ENCODE measurements at regions not wholly inside any gene's neighbourhood (a gene's known extent, or its start where the extent isn't known, plus 50 kb on each side); places are given as distances from the start of the nearest gene placed in this dataset.

- TF ChIP-seq CTCF (IDR thresholded peaks at IDR 0.05; ENCODE audit: insufficient read depth, low read length, severe bottlenecking), result no peak
- DNase-seq (ENCODE audit: low read depth) (no peak), FAIRE-seq (peak; percentile 92)
- Histone ChIP-seq H3K36me3 (ENCODE audit: control insufficient read depth, insufficient read depth, low read length) (no peaks in the 10 kb centered on the region), H3K4me3 (ENCODE audit: low read depth, low read length) (no peak overlapping the region), H3K27me3 (ENCODE audit: control insufficient read depth, insufficient read depth, low read length) (no peaks in the 10 kb centered on the region)
Measured at GRCh38 chr16:73251608-73252007, 203.7 kb upstream of the ZFHX3 start.

- TF ChIP-seq CTCF (IDR thresholded peaks at IDR 0.05; ENCODE audit: insufficient read depth, low read length, severe bottlenecking), result no peak
- no peak for FAIRE-seq
- Histone ChIP-seq H3K4me3 (ENCODE audit: low read depth, low read length) (no peak overlapping the region), H3K36me3 (ENCODE audit: control insufficient read depth, insufficient read depth, low read length) (no peaks in the 10 kb centered on the region), H3K27me3 (ENCODE audit: control insufficient read depth, insufficient read depth, low read length) (no peaks in the 10 kb centered on the region)
- no peak for DNase-seq (ENCODE audit: low read depth)
Measured at GRCh38 chr16:73248316-73248715, 200.4 kb upstream of the ZFHX3 start.

GRCh38 chr16:73240920-73241319 lies 193.0 kb upstream of the ZFHX3 start:
- no peak for TF ChIP-seq CTCF (IDR thresholded peaks at IDR 0.05; ENCODE audit: insufficient read depth, low read length, severe bottlenecking)
- Histone ChIP-seq H3K36me3 (ENCODE audit: control insufficient read depth, insufficient read depth, low read length) (no peaks in the 10 kb centered on the region), H3K27me3 (ENCODE audit: control insufficient read depth, insufficient read depth, low read length) (no peaks in the 10 kb centered on the region), H3K4me3 (ENCODE audit: low read depth, low read length) (no peak overlapping the region)
- FAIRE-seq, result no peak
- no peak for DNase-seq (ENCODE audit: low read depth)

- H3K36me3 ChIP-seq (ENCODE audit: control insufficient read depth, insufficient read depth, low read length), result no peaks in the 10 kb centered on the region
- no peak overlapping the region for H3K4me3 ChIP-seq (ENCODE audit: low read depth, low read length)
- no peaks in the 10 kb centered on the region for H3K27me3 ChIP-seq (ENCODE audit: control insufficient read depth, insufficient read depth, low read length)
- DNase-seq (ENCODE audit: low read depth), result no peak
- FAIRE-seq, result no peak
- no peak for TF ChIP-seq CTCF (IDR thresholded peaks at IDR 0.05; ENCODE audit: insufficient read depth, low read length, severe bottlenecking)
Measured at GRCh38 chr16:73237601-73238000, 189.7 kb upstream of the ZFHX3 start.

GRCh38 chr16:73234496-73234895 lies 186.6 kb upstream of the ZFHX3 start:
- H3K4me3 ChIP-seq (ENCODE audit: low read depth, low read length), result no peak overlapping the region
- FAIRE-seq, result no peak
- H3K27me3 ChIP-seq (ENCODE audit: control insufficient read depth, insufficient read depth, low read length), result no peaks in the 10 kb centered on the region
- TF ChIP-seq CTCF (IDR thresholded peaks at IDR 0.05; ENCODE audit: insufficient read depth, low read length, severe bottlenecking), result no peak
- DNase-seq (ENCODE audit: low read depth), result no peak
- no peaks in the 10 kb centered on the region for H3K36me3 ChIP-seq (ENCODE audit: control insufficient read depth, insufficient read depth, low read length)

- DNase-seq (ENCODE audit: low read depth) (no peak), FAIRE-seq (no peak)
- no peak overlapping the region for H3K4me3 ChIP-seq (ENCODE audit: low read depth, low read length)
- no peak for TF ChIP-seq CTCF (IDR thresholded peaks at IDR 0.05; ENCODE audit: insufficient read depth, low read length, severe bottlenecking)
- no peaks in the 10 kb centered on the region for H3K27me3 ChIP-seq (ENCODE audit: control insufficient read depth, insufficient read depth, low read length)
- no peaks in the 10 kb centered on the region for H3K36me3 ChIP-seq (ENCODE audit: control insufficient read depth, insufficient read depth, low read length)
Measured at GRCh38 chr16:73233846-73234424, 186.0 kb upstream of the ZFHX3 start.
